Sigmoid colon (tissue), 3 donors: ENCODE measurements at regions not wholly inside any gene's neighbourhood (a gene's known extent, or its start where the extent isn't known, plus 50 kb on each side); places are given as distances from the start of the nearest gene placed in this dataset.

Experiments used
- POLR2A ChIP-seq, 2 donors: fragments of 450-650 bp; IDR thresholded peaks; one replicate each; pipeline ENCODE4 v1.6.1; 2016; ENCODE audit warnings: antibody characterized with exemption in 2 of 2, mild to moderate bottlenecking in 2 of 2, moderate library complexity in 2 of 2
- TF ChIP-seq, protein P1 (sequence below), 4 experiments: fragments of 450-650 bp in 3 of 4; fragments of 200-600 bp in 1 of 4; IDR thresholded peaks; one replicate each; pipeline ENCODE4 v1.5.1; 2016 to 2019; ENCODE audit warnings: antibody characterized with exemption in 4 of 4, mild to moderate bottlenecking in 3 of 4, moderate library complexity in 2 of 4

- TF ChIP-seq, protein P1, sequence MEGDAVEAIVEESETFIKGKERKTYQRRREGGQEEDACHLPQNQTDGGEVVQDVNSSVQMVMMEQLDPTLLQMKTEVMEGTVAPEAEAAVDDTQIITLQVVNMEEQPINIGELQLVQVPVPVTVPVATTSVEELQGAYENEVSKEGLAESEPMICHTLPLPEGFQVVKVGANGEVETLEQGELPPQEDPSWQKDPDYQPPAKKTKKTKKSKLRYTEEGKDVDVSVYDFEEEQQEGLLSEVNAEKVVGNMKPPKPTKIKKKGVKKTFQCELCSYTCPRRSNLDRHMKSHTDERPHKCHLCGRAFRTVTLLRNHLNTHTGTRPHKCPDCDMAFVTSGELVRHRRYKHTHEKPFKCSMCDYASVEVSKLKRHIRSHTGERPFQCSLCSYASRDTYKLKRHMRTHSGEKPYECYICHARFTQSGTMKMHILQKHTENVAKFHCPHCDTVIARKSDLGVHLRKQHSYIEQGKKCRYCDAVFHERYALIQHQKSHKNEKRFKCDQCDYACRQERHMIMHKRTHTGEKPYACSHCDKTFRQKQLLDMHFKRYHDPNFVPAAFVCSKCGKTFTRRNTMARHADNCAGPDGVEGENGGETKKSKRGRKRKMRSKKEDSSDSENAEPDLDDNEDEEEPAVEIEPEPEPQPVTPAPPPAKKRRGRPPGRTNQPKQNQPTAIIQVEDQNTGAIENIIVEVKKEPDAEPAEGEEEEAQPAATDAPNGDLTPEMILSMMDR (IDR thresholded peaks at IDR 0.05): no peak
- no peak for TF ChIP-seq POLR2A (IDR thresholded peaks at IDR 0.05)
Measured at GRCh38 chr6:163720460-163721235, 306.1 kb downstream of the QKI start.
